DND-41 (cell line): ENCODE measurements at regions not wholly inside any gene's neighbourhood (a gene's known extent, or its start where the extent isn't known, plus 50 kb on each side); places are given as distances from the start of the nearest gene placed in this dataset.

Experiments used
- ATAC-seq: fragments of 200-7000 bp; cut with Tn5 transposase; 3 replicates; pipeline ENCODE4 v1.9.1; 2021; ENCODE audit warnings: low read depth; ENCODE audit not compliant: insufficient read depth
- DNase-seq: peaks from one replicate; pipeline ENCODE4 v3.0.0-alpha.2; 2020
- H2AFZ ChIP-seq: 2 replicates; pipeline ENCODE4 v1.6.0; 2012; ENCODE audit warnings: low read depth, low read length
- H3K27ac ChIP-seq: 2 replicates; pipeline ENCODE4 v1.5.1; 2012; ENCODE audit warnings: low read length, inconsistent platforms
- H3K27me3 ChIP-seq: fragments of 200-600 bp; sonication (generic); 2 replicates; pipeline ENCODE4 v1.6.0; 2012; ENCODE audit warnings: low read length, mild to moderate bottlenecking, inconsistent platforms; ENCODE audit not compliant: insufficient read depth, poor library complexity
- H3K36me3 ChIP-seq: 2 replicates; pipeline ENCODE4 v1.5.1; 2012; ENCODE audit warnings: low read length, inconsistent platforms; ENCODE audit not compliant: insufficient read depth
- H3K4me1 ChIP-seq: 2 replicates; pipeline ENCODE4 v1.5.1; 2012; ENCODE audit warnings: mild to moderate bottlenecking, low read length; ENCODE audit not compliant: insufficient read depth
- H3K4me2 ChIP-seq: 2 replicates; pipeline ENCODE4 v1.6.0; 2012; ENCODE audit warnings: mild to moderate bottlenecking, moderate library complexity, low read length, inconsistent platforms; ENCODE audit not compliant: insufficient read depth
- H3K4me3 ChIP-seq, 2 experiments: fragments of 200-600 bp in 1 of 2; shearing (Covaris generic) in 1 of 2; 2 replicates each; pipeline ENCODE4 v1.5.1; 2012 to 2016; ENCODE audit warnings: inconsistent platforms in 2 of 2, low read length in 2 of 2, mild to moderate bottlenecking in 2 of 2, low read depth in 1 of 2, moderate library complexity in 1 of 2
- H3K79me2 ChIP-seq: 2 replicates; pipeline ENCODE4 v1.6.0; 2012; ENCODE audit warnings: low read length, inconsistent platforms; ENCODE audit not compliant: insufficient read depth
- H3K9ac ChIP-seq: 2 replicates; pipeline ENCODE4 v1.6.0; 2012; ENCODE audit warnings: low read depth, mild to moderate bottlenecking, inconsistent platforms, low read length, moderate library complexity
- H3K9me3 ChIP-seq: 2 replicates; pipeline ENCODE4 v1.5.1; 2012; ENCODE audit warnings: low read length, moderate library complexity, mild to moderate bottlenecking, inconsistent platforms; ENCODE audit not compliant: insufficient read depth, severe bottlenecking
- H4K20me1 ChIP-seq: 2 replicates; pipeline ENCODE4 v1.6.0; 2012; ENCODE audit warnings: low read length; ENCODE audit not compliant: insufficient read depth
- EZH2 ChIP-seq: IDR thresholded peaks from 3 replicates; pipeline ENCODE4 v1.6.1; 2012; ENCODE audit warnings: borderline replicate concordance, low read depth, mild to moderate bottlenecking, moderate library complexity, low read length, inconsistent platforms; ENCODE audit not compliant: severe bottlenecking
- TF ChIP-seq, protein P1 (sequence below): IDR thresholded peaks from 2 replicates; pipeline ENCODE4 v1.5.1; 2012; ENCODE audit warnings: borderline replicate concordance, low read length, moderate library complexity, mild to moderate bottlenecking; ENCODE audit not compliant: poor library complexity, severe bottlenecking; ENCODE audit errors: extremely low read depth

- ATAC-seq: no peak
Observed at GRCh38 chr18:14930576-14930975, 182.6 kb downstream of the ANKRD30B start.

GRCh38 chr18:14933049-14933851 lies 185.3 kb downstream of the ANKRD30B start:
- no peak overlapping the region for H3K4me2 ChIP-seq
- H3K4me3 ChIP-seq: no peak overlapping the region
- H4K20me1 ChIP-seq: no peaks in the 10 kb centered on the region
- H3K27me3 ChIP-seq: no peaks in the 10 kb centered on the region
- H3K4me1 ChIP-seq: no peaks in the 10 kb centered on the region
- no peak overlapping the region for H3K27ac ChIP-seq
- DNase-seq: no peak
- ATAC-seq: no peak
- no peak for TF ChIP-seq EZH2
- TF ChIP-seq, protein P1, sequence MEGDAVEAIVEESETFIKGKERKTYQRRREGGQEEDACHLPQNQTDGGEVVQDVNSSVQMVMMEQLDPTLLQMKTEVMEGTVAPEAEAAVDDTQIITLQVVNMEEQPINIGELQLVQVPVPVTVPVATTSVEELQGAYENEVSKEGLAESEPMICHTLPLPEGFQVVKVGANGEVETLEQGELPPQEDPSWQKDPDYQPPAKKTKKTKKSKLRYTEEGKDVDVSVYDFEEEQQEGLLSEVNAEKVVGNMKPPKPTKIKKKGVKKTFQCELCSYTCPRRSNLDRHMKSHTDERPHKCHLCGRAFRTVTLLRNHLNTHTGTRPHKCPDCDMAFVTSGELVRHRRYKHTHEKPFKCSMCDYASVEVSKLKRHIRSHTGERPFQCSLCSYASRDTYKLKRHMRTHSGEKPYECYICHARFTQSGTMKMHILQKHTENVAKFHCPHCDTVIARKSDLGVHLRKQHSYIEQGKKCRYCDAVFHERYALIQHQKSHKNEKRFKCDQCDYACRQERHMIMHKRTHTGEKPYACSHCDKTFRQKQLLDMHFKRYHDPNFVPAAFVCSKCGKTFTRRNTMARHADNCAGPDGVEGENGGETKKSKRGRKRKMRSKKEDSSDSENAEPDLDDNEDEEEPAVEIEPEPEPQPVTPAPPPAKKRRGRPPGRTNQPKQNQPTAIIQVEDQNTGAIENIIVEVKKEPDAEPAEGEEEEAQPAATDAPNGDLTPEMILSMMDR: no peak
- no peaks in the 10 kb centered on the region for H3K36me3 ChIP-seq
- no peak overlapping the region for H2AFZ ChIP-seq
- no peaks in the 10 kb centered on the region for H3K9me3 ChIP-seq
- H3K9ac ChIP-seq: no peak overlapping the region
- no peaks in the 10 kb centered on the region for H3K79me2 ChIP-seq

More at GRCh38 chr18:14930576-14930975, 182.6 kb downstream of the ANKRD30B start:
- H2AFZ ChIP-seq: no peak overlapping the region
- H3K4me3 ChIP-seq: no peak overlapping the region
- no peak for TF ChIP-seq EZH2
- TF ChIP-seq, protein P1: no peak
- H3K27me3 ChIP-seq: no peaks in the 10 kb centered on the region
- H3K4me1 ChIP-seq: no peaks in the 10 kb centered on the region
- no peak for DNase-seq
- H3K36me3 ChIP-seq: no peaks in the 10 kb centered on the region
- no peaks in the 10 kb centered on the region for H4K20me1 ChIP-seq
- no peaks in the 10 kb centered on the region for H3K79me2 ChIP-seq
- no peak overlapping the region for H3K27ac ChIP-seq
- H3K4me2 ChIP-seq: no peak overlapping the region
- no peak overlapping the region for H3K9ac ChIP-seq
- H3K9me3 ChIP-seq: no peaks in the 10 kb centered on the region

- Histone ChIP-seq H2AFZ (no peak overlapping the region), H3K9ac (no peak overlapping the region), H3K4me2 (no peak overlapping the region), H3K36me3 (no peaks in the 10 kb centered on the region), H4K20me1 (no peaks in the 10 kb centered on the region), H3K79me2 (no peaks in the 10 kb centered on the region), H3K27me3 (no peaks in the 10 kb centered on the region), H3K27ac (no peak overlapping the region), H3K9me3 (no peaks in the 10 kb centered on the region), H3K4me3 (no peak overlapping the region), H3K4me1 (no peaks in the 10 kb centered on the region)
- DNase-seq (no peak), ATAC-seq (no peak)
- TF ChIP-seq, protein P1: no peak
- no peak for TF ChIP-seq EZH2
Observed at GRCh38 chr18:14933964-14934363, 186.0 kb downstream of the ANKRD30B start.
